ENCODE measurements at regions not wholly inside any gene's neighbourhood (a gene's known extent, or its start where the extent isn't known, plus 50 kb on each side); places are given as distances from the start of the nearest gene placed in this dataset.
"Not testable (repeated sequence)": the region's sequence is repeated elsewhere in the genome, so short reads cannot be mapped to it uniquely, and the experiment has no call there.

- not testable (repeated sequence) for DNase-seq
Measured at GRCh38 chr22:16090991-16091390, 401.2 kb downstream of the POTEH start.

- DNase-seq, result not testable (repeated sequence)
Measured at GRCh38 chr22:16105121-16105520, 415.3 kb downstream of the POTEH start.

- DNase-seq, result not testable (repeated sequence)
Measured at GRCh38 chr22:16131456-16131855, 441.6 kb downstream of the POTEH start.

GRCh38 chr22:16131918-16132317, 442.1 kb downstream of the POTEH start:
- no peak for DNase-seq

- DNase-seq, result not testable (repeated sequence)
Measured at GRCh38 chr22:16132598-16132997, 442.8 kb downstream of the POTEH start.

GRCh38 chr22:16146101-16146500, 446.5 kb downstream of the CCT8L2 start:
- DNase-seq, result not testable (repeated sequence)

GRCh38 chr22:16146916-16147315, 445.7 kb downstream of the CCT8L2 start:
- DNase-seq, result peak; percentile 13

- not testable (repeated sequence) for DNase-seq
Measured at GRCh38 chr22:16177287-16177686, 415.3 kb downstream of the CCT8L2 start.

GRCh38 chr22:16183864-16184263, 408.7 kb downstream of the CCT8L2 start:
- not testable (repeated sequence) for DNase-seq

Measured in MV-4-11 (cell line).